OCI-LY1 (cell line): ENCODE measurements at regions not wholly inside any gene's neighbourhood (a gene's known extent, or its start where the extent isn't known, plus 50 kb on each side); places are given as distances from the start of the nearest gene placed in this dataset.

Experiments
- H2AFZ ChIP-seq: fragments of 200-600 bp; sonication (generic), shearing (Covaris generic); 2 replicates; pipeline ENCODE4 v1.6.0; 2014; ENCODE audit warnings: antibody characterized with exemption, mild to moderate bottlenecking, low read length
- H3F3A ChIP-seq: fragments of 200-600 bp; sonication (generic), shearing (Covaris generic); 2 replicates; pipeline ENCODE4 v1.6.0; 2014; ENCODE audit warnings: mild to moderate bottlenecking, antibody characterized with exemption, low read length, moderate library complexity; ENCODE audit not compliant: insufficient read depth
- H3K27ac ChIP-seq: fragments of 200-600 bp; sonication (generic); 2 replicates; pipeline ENCODE4 v1.5.1; 2014; ENCODE audit warnings: low read length, mixed run types, mild to moderate bottlenecking, low read depth; ENCODE audit not compliant: poor library complexity, severe bottlenecking
- H3K27me3 ChIP-seq: fragments of 200-600 bp; sonication (generic); 2 replicates; pipeline ENCODE4 v1.6.0; 2014; ENCODE audit warnings: antibody characterized with exemption, mild to moderate bottlenecking, low read length, moderate library complexity; ENCODE audit not compliant: insufficient read depth
- H3K36me3 ChIP-seq: fragments of 200-600 bp; sonication (generic); 2 replicates; pipeline ENCODE4 v1.6.1; 2014; ENCODE audit warnings: mild to moderate bottlenecking, antibody characterized with exemption, low read length, moderate library complexity, mixed read lengths; ENCODE audit not compliant: insufficient read depth
- H3K4me1 ChIP-seq: fragments of 200-600 bp; sonication (generic); 2 replicates; pipeline ENCODE4 v1.5.1; 2014; ENCODE audit warnings: mild to moderate bottlenecking, low read length, moderate library complexity; ENCODE audit not compliant: insufficient read depth, severe bottlenecking
- H3K4me2 ChIP-seq: fragments of 200-600 bp; sonication (generic), shearing (Covaris generic); 2 replicates; pipeline ENCODE4 v1.6.1; 2014; ENCODE audit warnings: low read length
- H3K4me3 ChIP-seq: fragments of 200-600 bp; sonication (generic); 2 replicates; pipeline ENCODE4 v1.5.1; 2014; ENCODE audit warnings: low read length, low read depth, mild to moderate bottlenecking, mixed read lengths; ENCODE audit not compliant: poor library complexity, severe bottlenecking
- H3K79me2 ChIP-seq: fragments of 200-600 bp; shearing (Covaris generic); 2 replicates; pipeline ENCODE4 v1.6.1; 2016; ENCODE audit warnings: mixed run types, low read length, mixed read lengths; ENCODE audit not compliant: insufficient read depth
- H3K9ac ChIP-seq: fragments of 200-600 bp; sonication (generic), shearing (Covaris generic); 2 replicates; pipeline ENCODE4 v1.6.1; 2014; ENCODE audit warnings: mild to moderate bottlenecking, low read length, mixed read lengths
- H3K9me2 ChIP-seq: fragments of 200-600 bp; sonication (generic), shearing (Covaris generic); 2 replicates; pipeline ENCODE4 v1.6.1; 2014; ENCODE audit warnings: low read depth, mild to moderate bottlenecking, low read length, mixed read lengths
- H3K9me3 ChIP-seq: fragments of 200-600 bp; shearing (Covaris generic); 2 replicates; pipeline ENCODE4 v1.6.1; 2014; ENCODE audit warnings: low read length, mixed read lengths
- H4K20me1 ChIP-seq: fragments of 200-600 bp; sonication (generic), shearing (Covaris generic); 2 replicates; pipeline ENCODE4 v1.6.0; 2016; ENCODE audit warnings: mild to moderate bottlenecking, low read length; ENCODE audit not compliant: insufficient read depth
- EZH2 ChIP-seq: fragments of 200-600 bp; sonication (generic), shearing (Covaris generic); IDR thresholded peaks from 2 replicates; pipeline ENCODE4 v1.8.0; 2017; ENCODE audit warnings: borderline replicate concordance, mixed run types, mild to moderate bottlenecking, antibody characterized with exemption, low read length, moderate library complexity, mixed read lengths
- TF ChIP-seq, protein P1 (sequence below): fragments of 200-600 bp; sonication (generic), shearing (Covaris generic); IDR thresholded peaks from 2 replicates; pipeline ENCODE4 v1.5.1; 2017; ENCODE audit warnings: mild to moderate bottlenecking, antibody characterized with exemption, low read length, moderate library complexity, mixed read lengths

DNA sequence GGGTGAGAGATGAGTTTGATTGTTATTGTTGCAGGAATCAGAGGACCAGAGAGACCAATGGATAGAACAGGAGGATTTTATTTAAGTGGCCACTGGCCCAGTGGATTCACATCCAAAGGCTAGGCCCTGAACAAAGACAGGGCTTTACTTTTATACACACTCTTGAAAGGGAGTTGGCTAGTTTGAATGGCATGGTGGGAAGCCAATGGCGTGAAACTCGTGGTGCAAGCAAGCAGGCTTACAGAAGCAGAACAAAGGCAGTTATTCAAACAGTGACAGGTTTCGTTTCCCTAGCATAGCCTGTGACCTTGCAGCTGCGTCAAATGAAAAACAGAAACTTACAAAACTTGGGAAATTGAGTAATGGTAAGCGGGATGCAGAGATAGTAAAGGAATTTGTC lies 110.2 kb upstream of the PRDX4 start:
- no peak overlapping the region for H3K9ac ChIP-seq
- H3K9me3 ChIP-seq: no peaks in the 10 kb centered on the region
- no peak overlapping the region for H3K27ac ChIP-seq
- no peaks in the 10 kb centered on the region for H3K79me2 ChIP-seq
- TF ChIP-seq EZH2: no peak
- TF ChIP-seq, protein P1, sequence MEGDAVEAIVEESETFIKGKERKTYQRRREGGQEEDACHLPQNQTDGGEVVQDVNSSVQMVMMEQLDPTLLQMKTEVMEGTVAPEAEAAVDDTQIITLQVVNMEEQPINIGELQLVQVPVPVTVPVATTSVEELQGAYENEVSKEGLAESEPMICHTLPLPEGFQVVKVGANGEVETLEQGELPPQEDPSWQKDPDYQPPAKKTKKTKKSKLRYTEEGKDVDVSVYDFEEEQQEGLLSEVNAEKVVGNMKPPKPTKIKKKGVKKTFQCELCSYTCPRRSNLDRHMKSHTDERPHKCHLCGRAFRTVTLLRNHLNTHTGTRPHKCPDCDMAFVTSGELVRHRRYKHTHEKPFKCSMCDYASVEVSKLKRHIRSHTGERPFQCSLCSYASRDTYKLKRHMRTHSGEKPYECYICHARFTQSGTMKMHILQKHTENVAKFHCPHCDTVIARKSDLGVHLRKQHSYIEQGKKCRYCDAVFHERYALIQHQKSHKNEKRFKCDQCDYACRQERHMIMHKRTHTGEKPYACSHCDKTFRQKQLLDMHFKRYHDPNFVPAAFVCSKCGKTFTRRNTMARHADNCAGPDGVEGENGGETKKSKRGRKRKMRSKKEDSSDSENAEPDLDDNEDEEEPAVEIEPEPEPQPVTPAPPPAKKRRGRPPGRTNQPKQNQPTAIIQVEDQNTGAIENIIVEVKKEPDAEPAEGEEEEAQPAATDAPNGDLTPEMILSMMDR: no peak
- H3K4me3 ChIP-seq: no peak overlapping the region
- H2AFZ ChIP-seq: no peak overlapping the region
- no peaks in the 10 kb centered on the region for H3K27me3 ChIP-seq
- no peaks in the 10 kb centered on the region for H3K4me1 ChIP-seq
- H3K4me2 ChIP-seq: no peak overlapping the region
- no peaks in the 10 kb centered on the region for H3F3A ChIP-seq
- no peaks in the 10 kb centered on the region for H3K36me3 ChIP-seq
- no peaks in the 10 kb centered on the region for H3K9me2 ChIP-seq
- no peaks in the 10 kb centered on the region for H4K20me1 ChIP-seq

DNA sequence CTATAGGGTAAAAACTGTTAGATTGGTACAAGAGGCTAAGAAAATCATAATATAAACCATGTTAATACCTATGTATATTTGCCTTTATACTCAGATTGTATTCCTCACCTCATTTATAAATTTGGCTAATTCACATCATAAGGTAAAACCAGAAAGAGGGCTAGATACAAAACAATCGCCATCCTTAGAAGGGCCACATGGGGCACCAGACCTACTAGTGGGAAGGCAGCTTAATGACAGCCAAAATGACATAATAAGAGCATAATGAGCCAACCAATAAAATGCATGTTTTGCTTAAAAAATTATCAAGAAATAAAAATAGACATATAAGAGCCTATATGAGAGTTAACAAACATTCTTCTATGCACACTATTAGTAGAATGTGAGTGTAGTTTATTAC lies 107.3 kb upstream of the PRDX4 start:
- no peak overlapping the region for H3K4me3 ChIP-seq
- no peaks in the 10 kb centered on the region for H4K20me1 ChIP-seq
- H3K4me1 ChIP-seq: no peaks in the 10 kb centered on the region
- no peak overlapping the region for H3K27ac ChIP-seq
- no peaks in the 10 kb centered on the region for H3K9me2 ChIP-seq
- TF ChIP-seq EZH2: no peak
- TF ChIP-seq, protein P1: no peak
- H3K9me3 ChIP-seq: no peaks in the 10 kb centered on the region
- no peaks in the 10 kb centered on the region for H3K79me2 ChIP-seq
- H3F3A ChIP-seq: no peaks in the 10 kb centered on the region
- no peak overlapping the region for H3K4me2 ChIP-seq
- H3K9ac ChIP-seq: no peak overlapping the region
- no peaks in the 10 kb centered on the region for H3K36me3 ChIP-seq
- H2AFZ ChIP-seq: no peak overlapping the region
- H3K27me3 ChIP-seq: no peaks in the 10 kb centered on the region

DNA sequence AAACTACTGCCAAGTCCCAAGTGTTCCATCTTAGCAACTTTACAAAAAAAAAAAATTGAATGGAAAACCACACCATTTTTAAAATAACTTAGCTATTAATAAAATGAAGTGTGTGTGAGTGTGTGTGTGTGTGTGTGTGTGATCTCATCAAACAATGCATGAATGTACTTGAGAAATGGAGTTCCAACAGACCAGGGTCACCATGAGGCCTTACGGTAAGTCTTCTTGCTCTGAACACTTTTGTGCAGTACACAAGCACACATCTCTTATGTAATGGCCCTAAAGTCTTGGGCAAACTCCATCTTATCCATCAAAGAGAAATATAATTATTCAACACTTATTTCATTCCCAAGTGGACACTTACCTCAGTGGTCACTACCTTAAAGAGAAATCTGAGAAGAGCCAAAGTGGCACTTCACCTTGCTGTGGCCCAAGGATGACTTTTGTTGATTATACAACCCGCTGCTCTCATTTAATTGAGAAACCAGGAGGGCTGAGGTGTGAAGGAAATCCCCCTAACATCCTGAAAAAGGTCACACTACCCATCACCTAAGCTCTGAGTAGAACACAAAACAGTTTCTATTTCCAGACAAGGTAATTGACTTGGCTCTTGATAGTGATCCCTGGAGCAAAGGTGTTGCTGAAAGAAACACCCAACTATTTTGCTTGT lies 96.5 kb upstream of the PRDX4 start:
- Histone ChIP-seq H3K27ac (no peak overlapping the region), H3K27me3 (no peaks in the 10 kb centered on the region), H4K20me1 (no peaks in the 10 kb centered on the region), H3K9me2 (no peaks in the 10 kb centered on the region), H3K36me3 (no peaks in the 10 kb centered on the region), H3F3A (no peaks in the 10 kb centered on the region), H3K9ac (no peak overlapping the region), H3K4me3 (no peak overlapping the region), H3K9me3 (no peaks in the 10 kb centered on the region), H3K4me1 (no peaks in the 10 kb centered on the region), H3K4me2 (no peak overlapping the region), H3K79me2 (no peaks in the 10 kb centered on the region), H2AFZ (no peak overlapping the region)
- TF ChIP-seq, protein P1: no peak
- TF ChIP-seq EZH2: no peak
